DMS53 treated with DMSO at 0.1 percent for 48 hours (cell line): ENCODE measurements at regions not wholly inside any gene's neighbourhood (a gene's known extent, or its start where the extent isn't known, plus 50 kb on each side); places are given as distances from the start of the nearest gene placed in this dataset.
"Not testable (repeated sequence)": the region's sequence is repeated elsewhere in the genome, so short reads cannot be mapped to it uniquely, and the experiment has no call there.

ENCODE experiments used
- DNase-seq: peaks from one replicate; lab custom pipeline; 2025; ENCODE audit not compliant: unreplicated experiment; lab: John Stamatoyannopoulos, UW

- peak; percentile 98 for DNase-seq
These were observed 251.4 kb upstream of the IL12B start for GRCh38 chr5:159581502-159582249.

GRCh38 chr5:159582756-159583541 is 252.7 kb upstream of the IL12B start:
- DNase-seq = no peak

GRCh38 chr5:159586921-159587320 is 256.6 kb upstream of the IL12B start:
- DNase-seq = no peak

- DNase-seq = no peak
These were observed 258.7 kb upstream of the IL12B start for GRCh38 chr5:159588941-159589340.

GRCh38 chr5:159593518-159594073 is 263.3 kb upstream of the IL12B start:
- no peak for DNase-seq

- DNase-seq = not testable (repeated sequence)
These were observed 265.3 kb upstream of the IL12B start for GRCh38 chr5:159595561-159595960.

GRCh38 chr5:159601216-159601615 is 270.9 kb upstream of the IL12B start:
- no peak for DNase-seq

GRCh38 chr5:159602434-159602833 is 272.1 kb upstream of the IL12B start:
- no peak for DNase-seq

GRCh38 chr5:159605585-159605984 is 275.3 kb upstream of the IL12B start:
- DNase-seq = no peak

- DNase-seq = no peak
These were observed 279.1 kb upstream of the IL12B start for GRCh38 chr5:159609359-159609758.

- no peak for DNase-seq
These were observed 280.8 kb upstream of the IL12B start for GRCh38 chr5:159610966-159611579.

GRCh38 chr5:159616952-159617351 is 286.7 kb upstream of the IL12B start:
- DNase-seq = no peak

GRCh38 chr5:159619826-159620225 is 289.5 kb upstream of the IL12B start:
- no peak for DNase-seq

GRCh38 chr5:159620853-159621540 is 290.7 kb upstream of the IL12B start:
- DNase-seq = no peak

GRCh38 chr5:159628703-159629102 is 287.6 kb upstream of the ADRA1B start:
- no peak for DNase-seq

GRCh38 chr5:159629158-159629557 is 287.1 kb upstream of the ADRA1B start:
- no peak for DNase-seq

GRCh38 chr5:159630545-159630944 is 285.7 kb upstream of the ADRA1B start:
- no peak for DNase-seq

GRCh38 chr5:159631001-159631400 is 285.3 kb upstream of the ADRA1B start:
- no peak for DNase-seq

- DNase-seq = no peak
These were observed 283.4 kb upstream of the ADRA1B start for GRCh38 chr5:159632866-159633265.

GRCh38 chr5:159638481-159638880 is 277.8 kb upstream of the ADRA1B start:
- no peak for DNase-seq

GRCh38 chr5:159638954-159639559 is 277.2 kb upstream of the ADRA1B start:
- no peak for DNase-seq
